ENCODE measurements at regions not wholly inside any gene's neighbourhood (a gene's known extent, or its start where the extent isn't known, plus 50 kb on each side); places are given as distances from the start of the nearest gene placed in this dataset.

GRCh38 chr18:40272630-40273231 lies 1682.3 kb upstream of the PIK3C3 start:
- no peak overlapping the region for H3K27ac ChIP-seq (ENCODE audit: low read depth, low read length)
- TF ChIP-seq EZH2phosphoT487 (conservative IDR thresholded peaks at IDR 0.05; ENCODE audit: low read length) (no peak), CTCF (IDR thresholded peaks at IDR 0.05; ENCODE audit: insufficient read depth, low read length, poor library complexity, severe bottlenecking) (no peak)
- no peak overlapping the region for H3K9ac ChIP-seq (ENCODE audit: low read length)
- no peaks in the 10 kb centered on the region for H3F3A ChIP-seq (ENCODE audit: insufficient read depth)
- H3K27me3 ChIP-seq (ENCODE audit: low read length), result no peaks in the 10 kb centered on the region
- no peak overlapping the region for H2AFZ ChIP-seq (ENCODE audit: low read depth, low read length, severe bottlenecking)
- H3K4me3 ChIP-seq (ENCODE audit: insufficient read depth, low read length, poor library complexity, severe bottlenecking), result no peak overlapping the region
- no peaks in the 10 kb centered on the region for H4K20me1 ChIP-seq (ENCODE audit: low read depth, low read length)
- H3K36me3 ChIP-seq (ENCODE audit: low read length), result no peaks in the 10 kb centered on the region
- H3K9me2 ChIP-seq (replicated peaks; ENCODE audit: insufficient read depth, low read length), result no peaks in the 10 kb centered on the region
- H3K79me2 ChIP-seq (ENCODE audit: insufficient read depth, low read length), result no peaks in the 10 kb centered on the region
- peaks cover 7% of the 10 kb centered on the region; the same call in 1 of the 2 replicates for H3K9me3 ChIP-seq (ENCODE audit: insufficient read depth, low read length)
- no peak overlapping the region for H3K4me2 ChIP-seq (ENCODE audit: low read depth, low read length, poor library complexity, severe bottlenecking)

GRCh38 chr18:40259115-40259835 lies 1695.8 kb upstream of the PIK3C3 start:
- H3K4me3 ChIP-seq (ENCODE audit: insufficient read depth, low read length, poor library complexity, severe bottlenecking), result no peak overlapping the region
- no peak overlapping the region for H2AFZ ChIP-seq (ENCODE audit: low read depth, low read length, severe bottlenecking)
- no peak overlapping the region for H3K9ac ChIP-seq (ENCODE audit: low read length)
- H3K4me2 ChIP-seq (ENCODE audit: low read depth, low read length, poor library complexity, severe bottlenecking), result no peak overlapping the region
- H3F3A ChIP-seq (ENCODE audit: insufficient read depth), result no peaks in the 10 kb centered on the region
- no peak overlapping the region for H3K27ac ChIP-seq (ENCODE audit: low read depth, low read length)
- no peaks in the 10 kb centered on the region for H3K9me2 ChIP-seq (replicated peaks; ENCODE audit: insufficient read depth, low read length)
- no peak for TF ChIP-seq CTCF (IDR thresholded peaks at IDR 0.05; ENCODE audit: insufficient read depth, low read length, poor library complexity, severe bottlenecking)
- no peak for TF ChIP-seq EZH2phosphoT487 (conservative IDR thresholded peaks at IDR 0.05; ENCODE audit: low read length)
- H3K79me2 ChIP-seq (ENCODE audit: insufficient read depth, low read length), result no peaks in the 10 kb centered on the region
- H3K27me3 ChIP-seq (ENCODE audit: low read length), result no peaks in the 10 kb centered on the region
- no peaks in the 10 kb centered on the region for H3K9me3 ChIP-seq (ENCODE audit: insufficient read depth, low read length)
- no peaks in the 10 kb centered on the region for H3K36me3 ChIP-seq (ENCODE audit: low read length)
- H4K20me1 ChIP-seq (ENCODE audit: low read depth, low read length), result no peaks in the 10 kb centered on the region

- H3K27me3 ChIP-seq (ENCODE audit: low read length), result no peaks in the 10 kb centered on the region
- H3K9ac ChIP-seq (ENCODE audit: low read length), result no peak overlapping the region
- no peaks in the 10 kb centered on the region for H3K9me2 ChIP-seq (replicated peaks; ENCODE audit: insufficient read depth, low read length)
- no peaks in the 10 kb centered on the region for H4K20me1 ChIP-seq (ENCODE audit: low read depth, low read length)
- no peaks in the 10 kb centered on the region for H3K36me3 ChIP-seq (ENCODE audit: low read length)
- TF ChIP-seq CTCF (IDR thresholded peaks at IDR 0.05; ENCODE audit: insufficient read depth, low read length, poor library complexity, severe bottlenecking) (no peak), EZH2phosphoT487 (conservative IDR thresholded peaks at IDR 0.05; ENCODE audit: low read length) (no peak)
- no peak overlapping the region for H3K27ac ChIP-seq (ENCODE audit: low read depth, low read length)
- no peak overlapping the region for H2AFZ ChIP-seq (ENCODE audit: low read depth, low read length, severe bottlenecking)
- no peaks in the 10 kb centered on the region for H3K79me2 ChIP-seq (ENCODE audit: insufficient read depth, low read length)
- H3K4me3 ChIP-seq (ENCODE audit: insufficient read depth, low read length, poor library complexity, severe bottlenecking), result no peak overlapping the region
- H3F3A ChIP-seq (ENCODE audit: insufficient read depth), result no peaks in the 10 kb centered on the region
- no peak overlapping the region for H3K4me2 ChIP-seq (ENCODE audit: low read depth, low read length, poor library complexity, severe bottlenecking)
- H3K9me3 ChIP-seq (ENCODE audit: insufficient read depth, low read length), result no peaks in the 10 kb centered on the region
Measured at GRCh38 chr18:40258311-40258710, 1696.7 kb upstream of the PIK3C3 start.

Data from SU-DHL-6 (cell line).